ENCODE measurements at regions not wholly inside any gene's neighbourhood (a gene's known extent, or its start where the extent isn't known, plus 50 kb on each side); places are given as distances from the start of the nearest gene placed in this dataset.

GRCh38 chr5:176716320-176716719, 69.0 kb downstream of the TSPAN17 start:
- no peak overlapping the region for H3K27ac ChIP-seq (ENCODE audit: low read length)

GRCh38 chr5:176719113-176719739, 71.9 kb downstream of the TSPAN17 start:
- Histone ChIP-seq H3K9ac (ENCODE audit: low read length) (no peak overlapping the region), H3K4me2 (ENCODE audit: low read length) (no peak overlapping the region), H3F3A (ENCODE audit: insufficient read depth, low read length, poor library complexity, severe bottlenecking) (no peaks in the 10 kb centered on the region), H4K20me1 (ENCODE audit: insufficient read depth) (no peaks in the 10 kb centered on the region), H2AFZ (ENCODE audit: low read depth, low read length) (no peak overlapping the region), H3K27ac (ENCODE audit: low read length) (no peak overlapping the region), H3K9me3 (ENCODE audit: low read length) (no peaks in the 10 kb centered on the region), H3K27me3 (ENCODE audit: insufficient read depth, low read depth, low read length) (no peaks in the 10 kb centered on the region), H3K36me3 (ENCODE audit: insufficient read depth, low read length) (no peaks in the 10 kb centered on the region), H3K79me2 (replicated peaks; ENCODE audit: insufficient read depth, low read length) (no peaks in the 10 kb centered on the region), H3K9me2 (ENCODE audit: insufficient read depth, low read length) (no peaks in the 10 kb centered on the region), H3K4me3 (ENCODE audit: low read length) (no peak overlapping the region)
- TF ChIP-seq CTCF (IDR thresholded peaks at IDR 0.05; ENCODE audit: poor library complexity, severe bottlenecking) (no peak), EZH2 (IDR thresholded peaks at IDR 0.05; ENCODE audit: borderline replicate concordance, insufficient read depth, low read length, poor library complexity, severe bottlenecking) (no peak), SMC3 (conservative IDR thresholded peaks at IDR 0.05; ENCODE audit: poor library complexity) (no peak), POLR2AphosphoS5 (IDR thresholded peaks at IDR 0.05) (no peak), REST (IDR thresholded peaks at IDR 0.05; ENCODE audit: borderline replicate concordance) (no peak), RAD21 (conservative IDR thresholded peaks at IDR 0.05) (no peak), TAF1 (IDR thresholded peaks at IDR 0.05; ENCODE audit: low read depth) (no peak)

More at GRCh38 chr5:176716320-176716719, 69.0 kb downstream of the TSPAN17 start:
- Histone ChIP-seq H3K36me3 (ENCODE audit: insufficient read depth, low read length) (no peaks in the 10 kb centered on the region), H3F3A (ENCODE audit: insufficient read depth, low read length, poor library complexity, severe bottlenecking) (no peaks in the 10 kb centered on the region), H2AFZ (ENCODE audit: low read depth, low read length) (no peak overlapping the region), H3K27me3 (ENCODE audit: insufficient read depth, low read depth, low read length) (no peaks in the 10 kb centered on the region), H4K20me1 (ENCODE audit: insufficient read depth) (no peaks in the 10 kb centered on the region), H3K9me2 (ENCODE audit: insufficient read depth, low read length) (no peaks in the 10 kb centered on the region), H3K9me3 (ENCODE audit: low read length) (no peaks in the 10 kb centered on the region), H3K9ac (ENCODE audit: low read length) (no peak overlapping the region), H3K4me2 (ENCODE audit: low read length) (no peak overlapping the region), H3K4me3 (ENCODE audit: low read length) (no peak overlapping the region), H3K79me2 (replicated peaks; ENCODE audit: insufficient read depth, low read length) (no peaks in the 10 kb centered on the region)
- TF ChIP-seq CTCF (IDR thresholded peaks at IDR 0.05; ENCODE audit: poor library complexity, severe bottlenecking) (no peak), EP300 (conservative IDR thresholded peaks at IDR 0.05; ENCODE audit: poor library complexity, severe bottlenecking) (no peak), MXI1 (conservative IDR thresholded peaks at IDR 0.05; ENCODE audit: poor library complexity, severe bottlenecking) (no peak), REST (IDR thresholded peaks at IDR 0.05; ENCODE audit: borderline replicate concordance) (no peak), SMC3 (conservative IDR thresholded peaks at IDR 0.05; ENCODE audit: poor library complexity) (no peak), POLR2AphosphoS5 (IDR thresholded peaks at IDR 0.05) (no peak), RAD21 (conservative IDR thresholded peaks at IDR 0.05) (no peak)

Data from neural cell (in vitro differentiated cells).